Ramos (cell line): ENCODE measurements at regions not wholly inside any gene's neighbourhood (a gene's known extent, or its start where the extent isn't known, plus 50 kb on each side); places are given as distances from the start of the nearest gene placed in this dataset.

Experiments used
- in situ Hi-C: fragments of 300-500 bp; cut with MboI; formaldehyde crosslinking; loops from one replicate; pipeline ENCODE4 v1.14.3; 2022; ENCODE audit warnings: low sequenced_read_pairs; ENCODE audit not compliant: unreplicated experiment

DNA sequence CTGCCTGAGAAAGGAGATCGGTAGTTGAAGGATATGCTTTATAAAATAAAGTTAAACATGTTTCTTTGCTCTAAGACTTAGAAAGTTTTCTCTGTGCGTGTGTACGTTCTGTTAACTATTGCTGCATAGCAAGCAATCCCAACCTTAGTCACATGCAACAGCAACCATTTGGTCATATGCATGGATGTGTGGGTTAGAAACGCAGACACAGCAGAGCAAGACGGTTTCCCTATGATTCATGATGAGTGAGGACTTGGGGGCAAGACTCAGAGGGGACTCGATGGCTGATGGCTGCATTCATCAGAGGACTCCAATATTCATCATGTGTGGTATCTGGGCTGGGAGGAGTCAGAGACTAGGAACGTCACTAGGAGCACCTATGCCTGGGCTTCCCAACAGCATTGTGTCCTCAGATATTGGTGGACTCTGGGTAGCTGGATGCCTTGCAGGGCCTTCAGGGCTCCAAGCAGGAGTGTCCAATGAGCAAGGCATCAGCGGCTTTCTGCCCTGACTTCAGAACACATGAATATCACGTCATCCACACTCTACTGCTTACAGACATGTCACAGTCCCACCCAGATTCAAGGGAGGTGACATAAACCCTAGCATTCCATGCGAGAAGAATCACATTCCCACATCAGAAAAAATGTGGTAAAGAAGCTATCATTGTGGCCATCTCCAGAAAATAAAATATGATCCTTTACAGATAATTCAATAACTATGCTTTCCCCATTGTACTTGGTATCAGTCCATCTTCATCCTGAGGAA is 731.2 kb downstream of the TNS3 start:
- in situ Hi-C loops, result no loop called here

DNA sequence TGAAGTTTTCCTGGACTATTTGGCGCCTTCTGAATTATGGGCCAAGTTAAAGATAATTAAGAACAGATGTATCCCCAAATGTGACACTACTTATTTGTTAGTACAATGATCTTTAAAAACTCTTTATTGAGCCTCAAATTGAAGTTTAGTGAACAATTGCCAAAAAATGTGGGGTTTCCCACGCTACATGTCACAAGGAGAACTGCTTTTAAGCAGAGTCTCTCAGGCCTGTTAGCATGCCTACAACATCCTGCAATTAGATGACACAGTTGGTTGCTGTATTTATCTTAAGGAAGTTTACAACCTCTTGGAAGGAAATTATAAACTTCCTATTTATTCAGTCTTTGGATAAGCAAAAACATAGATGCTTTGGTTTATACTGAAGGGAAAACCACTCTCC is 733.0 kb downstream of the TNS3 start:
- in situ Hi-C loops, result no loop called here

DNA sequence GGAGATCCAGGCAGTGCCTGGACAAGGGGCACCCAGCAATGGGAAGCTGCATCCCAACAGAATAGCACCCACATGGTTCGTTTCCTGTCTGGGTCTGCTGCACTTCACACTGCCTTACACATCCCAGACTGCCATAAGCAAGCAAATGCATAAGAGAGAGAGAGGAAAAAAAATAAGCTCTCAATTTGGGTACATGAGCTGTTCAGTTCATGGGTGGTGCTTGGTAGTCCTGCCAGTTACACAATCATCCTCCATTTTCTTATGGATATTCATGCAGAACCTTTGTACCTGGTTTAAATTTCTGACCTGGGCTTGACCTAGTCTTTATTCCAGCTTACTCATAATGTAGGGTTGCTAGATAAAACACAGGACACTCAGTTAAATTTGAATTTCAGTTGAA is 733.6 kb downstream of the TNS3 start:
- in situ Hi-C loops, result no loop called here

DNA sequence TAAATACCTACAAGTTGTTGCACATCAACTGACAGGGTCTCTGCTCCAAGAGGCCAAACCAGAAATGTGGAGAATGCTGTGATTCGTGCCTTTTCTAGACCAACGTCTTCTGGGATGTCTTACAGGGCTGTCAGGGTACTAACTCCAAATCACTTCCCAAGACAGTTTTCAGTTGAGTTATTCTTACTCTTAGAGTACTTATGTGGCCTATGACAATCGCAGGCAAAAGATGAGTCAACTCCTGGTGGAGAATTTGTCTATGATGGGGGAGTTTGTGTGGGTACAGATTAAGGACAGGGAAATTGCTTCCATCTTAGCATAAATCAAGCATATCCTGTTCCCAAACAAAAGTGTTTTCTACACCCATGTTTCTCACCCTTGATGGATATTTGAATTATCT is 734.8 kb downstream of the TNS3 start:
- in situ Hi-C loops, result no loop called here

DNA sequence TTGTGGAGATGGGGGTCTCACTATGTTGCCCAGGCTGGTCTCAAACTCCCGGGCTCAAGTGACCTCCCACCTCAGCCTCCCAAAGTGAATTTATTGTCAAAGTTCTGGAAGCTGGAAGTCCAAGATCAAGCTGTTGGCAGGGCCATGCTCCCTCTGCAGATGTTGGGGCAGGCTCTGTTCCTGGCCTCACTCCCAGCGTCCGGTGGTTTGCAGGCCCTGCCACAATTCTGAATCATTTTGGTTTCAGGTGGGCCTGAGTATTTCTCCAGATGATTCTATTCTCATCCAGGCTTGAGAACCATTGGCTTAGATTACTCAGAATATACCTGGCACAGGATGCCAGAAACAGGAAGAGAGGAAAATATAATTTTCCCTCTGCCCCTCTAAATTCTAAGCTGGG is 737.4 kb downstream of the TNS3 start:
- in situ Hi-C loops, result no loop called here

DNA sequence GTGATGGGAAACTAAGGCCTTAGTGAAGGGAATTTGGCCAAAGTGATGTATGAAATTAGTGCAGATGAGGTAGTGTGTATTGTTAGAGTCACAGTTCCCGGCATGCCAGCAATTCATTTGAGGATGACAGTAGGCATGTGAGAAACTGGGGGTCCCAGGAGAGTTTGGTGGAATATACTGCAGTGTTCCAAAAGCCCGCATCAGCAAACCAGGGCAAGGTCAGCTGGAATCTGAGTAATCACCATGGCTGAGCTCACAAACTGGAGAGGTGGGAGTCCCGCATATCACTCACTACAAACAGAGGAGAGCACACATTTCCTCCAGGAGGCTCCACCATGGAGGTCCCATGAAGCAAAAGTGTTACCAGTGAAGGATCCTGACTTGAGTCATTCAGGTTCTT is 740.7 kb downstream of the TNS3 start:
- in situ Hi-C loops, result no loop called here

DNA sequence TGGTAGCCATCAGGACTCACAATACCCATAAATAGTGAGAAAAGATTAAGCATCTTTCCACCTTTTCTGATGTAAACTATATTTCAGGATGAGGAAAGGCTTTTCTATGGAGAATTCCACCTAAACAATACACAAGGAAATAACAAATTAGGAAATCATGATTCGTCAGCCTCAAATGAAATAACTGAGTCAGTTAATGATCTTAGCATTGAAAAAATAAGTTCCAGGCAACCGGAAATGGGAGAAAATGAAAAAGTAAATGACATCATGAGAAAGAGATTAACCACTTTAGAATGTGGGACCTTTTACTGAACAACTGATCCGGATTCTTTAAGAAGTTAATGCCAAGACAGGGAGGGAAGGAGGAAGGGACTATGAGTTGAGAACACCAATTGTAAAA is 742.3 kb downstream of the TNS3 start:
- in situ Hi-C loops, result no loop called here

DNA sequence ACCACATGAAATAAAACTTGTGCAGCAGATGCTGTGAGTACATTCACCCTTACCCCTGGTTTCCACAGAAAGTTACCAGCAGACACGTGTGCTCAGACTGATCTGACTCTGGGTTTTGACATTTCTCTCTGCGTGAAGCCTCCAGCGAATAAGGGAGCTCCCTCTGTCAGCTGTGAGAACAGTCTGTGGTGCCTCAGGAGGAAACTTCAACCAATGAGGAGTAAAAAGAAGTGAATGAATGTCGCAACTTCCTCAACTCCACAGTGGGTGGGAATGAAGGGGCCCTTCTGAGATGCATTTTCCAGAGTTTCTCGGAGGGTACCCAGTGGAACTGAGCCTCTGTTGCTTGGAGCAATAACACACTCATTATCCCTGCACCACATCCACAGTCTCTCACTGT is 743.4 kb downstream of the TNS3 start:
- in situ Hi-C loops, result no loop called here

DNA sequence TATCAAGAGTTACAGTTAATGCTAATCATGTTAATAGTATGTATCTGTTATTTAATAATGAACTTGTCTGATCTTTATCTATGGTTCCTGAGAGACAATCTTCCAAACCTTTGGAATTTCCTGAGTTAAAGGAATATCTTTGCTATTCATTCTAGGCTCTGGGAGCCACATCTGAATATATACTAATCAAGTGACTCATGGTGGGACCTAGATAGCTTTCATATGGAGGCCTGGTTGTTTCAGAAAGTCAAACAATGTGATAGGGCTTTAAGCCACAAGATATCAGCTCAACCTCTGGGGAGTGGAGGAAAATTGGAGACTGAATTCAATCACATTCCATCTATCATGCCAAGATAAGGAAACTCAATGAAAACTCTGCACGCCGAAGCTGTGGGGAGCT is 746.4 kb downstream of the TNS3 start:
- in situ Hi-C loops, result no loop called here

DNA sequence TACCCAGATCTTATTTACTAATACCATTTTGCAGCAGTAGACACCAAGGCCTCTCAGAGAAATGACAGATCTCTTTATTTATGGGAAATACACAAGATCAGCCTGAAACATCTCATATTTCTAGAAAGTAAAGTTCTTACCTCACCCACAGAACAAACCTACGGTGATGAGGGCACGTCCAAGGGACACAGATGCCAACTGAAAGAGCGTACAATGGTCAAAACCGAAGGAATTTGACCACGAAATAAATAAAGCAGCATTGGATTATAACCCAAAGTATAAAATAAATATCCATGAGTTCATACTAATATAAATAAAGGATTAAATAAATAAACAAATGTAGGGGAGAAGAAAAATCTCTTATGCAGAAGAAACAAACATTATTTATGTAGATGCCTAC is 747.0 kb downstream of the TNS3 start:
- in situ Hi-C loops, result no loop called here

DNA sequence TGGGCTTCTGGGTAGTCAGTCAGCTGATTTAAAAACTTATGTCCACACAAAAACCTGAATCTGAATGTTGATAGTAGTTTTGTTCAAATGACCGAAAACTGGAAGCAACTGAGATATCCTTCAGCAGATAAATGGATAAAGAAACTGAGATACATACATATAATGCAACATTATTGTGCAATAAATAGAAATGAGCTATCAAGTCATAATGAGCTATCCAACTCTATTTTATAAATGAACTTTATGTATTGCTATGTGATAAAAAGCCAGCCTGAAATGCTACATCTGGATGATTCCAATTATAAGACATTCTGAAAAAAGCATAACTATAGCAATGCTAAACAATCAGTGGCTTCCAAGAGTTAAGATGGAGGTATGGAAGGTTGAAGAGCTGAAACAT is 748.7 kb downstream of the TNS3 start:
- in situ Hi-C loops, result no loop called here

DNA sequence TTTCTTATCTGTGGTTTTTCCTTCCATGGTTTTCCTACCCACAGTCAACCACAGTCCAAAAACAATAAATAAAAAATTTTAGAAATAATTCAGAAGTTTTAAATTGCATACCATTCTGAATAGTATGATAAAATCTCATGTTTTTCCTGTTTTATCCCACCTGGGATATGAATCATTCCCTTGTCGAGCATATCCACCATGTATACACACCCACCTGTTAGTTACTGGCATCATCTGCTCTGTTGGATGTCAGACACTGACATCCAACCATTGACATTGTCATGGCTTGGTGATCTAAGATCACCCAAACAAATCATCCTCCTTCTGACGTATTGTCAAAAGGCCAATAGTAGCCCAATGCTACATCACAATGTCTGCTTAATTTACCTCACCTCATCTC is 749.8 kb downstream of the TNS3 start:
- in situ Hi-C loops, result no loop called here

DNA sequence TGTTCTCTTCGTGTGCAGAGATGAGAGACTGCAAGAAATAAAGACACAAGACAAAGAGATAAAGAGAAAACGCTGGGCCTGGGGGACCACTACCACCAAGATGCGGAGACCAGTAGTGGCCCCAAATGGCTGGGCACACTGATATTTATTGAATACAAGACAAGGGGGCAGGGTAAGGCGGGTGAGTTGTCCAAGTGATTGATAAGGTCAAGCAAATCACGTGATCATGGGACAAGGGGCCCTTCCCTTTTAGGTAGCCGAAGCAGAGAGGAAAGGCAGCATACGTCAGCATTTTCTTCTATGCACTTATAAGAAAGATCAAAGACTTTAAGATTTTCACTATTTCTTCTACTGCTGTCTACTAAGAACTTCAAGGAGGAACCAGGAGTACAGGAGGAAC is 762.1 kb downstream of the TNS3 start:
- in situ Hi-C loops, result no loop called here

DNA sequence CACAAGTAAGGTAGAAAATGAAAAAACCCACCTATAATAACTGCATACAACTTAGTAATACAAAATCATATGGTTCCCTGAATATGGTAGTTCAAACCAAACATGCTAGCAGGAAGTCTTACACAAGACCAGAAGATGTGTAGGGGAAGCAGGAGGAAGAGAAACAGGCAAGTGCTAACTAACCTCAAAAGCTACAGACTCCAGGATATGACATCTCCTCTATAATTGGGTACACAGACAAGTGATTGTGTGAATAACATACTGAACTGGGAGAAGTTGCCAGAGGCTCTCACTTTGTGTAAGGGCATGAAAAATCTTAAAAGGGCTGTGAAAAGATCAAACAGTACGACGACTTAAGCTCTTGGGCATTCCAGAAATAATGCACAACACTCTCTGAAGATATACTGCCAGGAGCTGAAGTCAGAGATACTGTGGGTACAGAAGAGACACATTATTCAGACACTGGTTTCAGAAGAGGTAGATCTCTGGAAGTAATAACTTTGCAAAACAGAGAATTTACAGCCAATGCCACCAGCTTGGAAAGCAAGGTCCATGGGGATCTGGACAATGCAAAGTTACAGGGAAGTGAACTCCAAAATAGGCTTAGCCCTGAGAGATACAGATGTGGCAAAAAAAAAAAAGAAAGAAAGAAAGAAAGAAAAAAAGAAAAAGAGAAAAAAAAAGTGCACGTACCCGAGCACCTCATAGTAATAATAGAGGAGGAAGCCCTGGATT is 767.2 kb downstream of the TNS3 start:
- in situ Hi-C loops, result no loop called here

DNA sequence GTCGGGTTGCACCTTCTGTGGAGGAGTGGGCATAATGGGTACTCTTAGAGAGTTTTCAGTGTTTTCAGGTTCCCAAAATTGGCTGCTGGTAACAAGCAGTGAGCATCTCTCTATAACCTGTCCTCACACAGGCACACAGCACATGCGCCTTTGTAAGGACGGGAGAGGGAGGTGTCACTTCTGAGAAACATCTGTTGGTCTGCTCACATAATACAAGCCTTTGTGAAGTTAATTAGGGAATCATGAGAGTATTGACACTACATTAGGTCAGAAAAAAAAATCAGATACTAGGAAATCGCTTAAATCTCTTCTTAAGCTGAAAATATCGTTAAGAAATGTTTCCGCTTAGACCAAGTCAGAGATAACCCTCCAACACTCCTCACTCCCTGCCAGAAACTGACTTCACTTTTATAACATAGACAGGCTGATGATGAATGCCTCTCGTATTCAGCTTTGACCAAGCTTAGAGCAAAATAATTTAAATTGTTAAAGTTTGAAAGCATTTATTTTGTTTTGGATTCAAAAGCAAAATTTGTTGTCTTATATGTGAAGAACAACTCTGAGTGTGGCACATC is 769.7 kb downstream of the TNS3 start:
- in situ Hi-C loops, result no loop called here

DNA sequence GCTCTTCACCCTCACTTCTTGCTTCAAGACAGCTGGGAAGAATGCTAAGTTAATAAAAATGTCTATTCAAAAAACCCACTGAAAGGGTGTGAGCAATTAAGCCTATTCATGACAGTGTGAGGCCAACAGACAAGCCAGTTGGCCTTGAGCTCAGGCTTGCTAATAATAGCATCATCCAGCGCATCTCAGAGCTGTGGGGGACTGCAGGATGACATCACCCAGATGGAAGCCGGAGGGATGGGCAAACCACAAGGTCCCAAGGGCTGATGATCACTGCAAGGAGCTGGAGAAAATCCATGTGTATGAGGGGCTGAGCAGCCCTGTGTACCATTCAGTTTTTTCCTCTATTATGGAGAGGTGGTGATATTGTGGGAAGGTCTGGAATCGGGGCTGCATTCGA is 770.4 kb downstream of the TNS3 start:
- in situ Hi-C loops, result no loop called here

DNA sequence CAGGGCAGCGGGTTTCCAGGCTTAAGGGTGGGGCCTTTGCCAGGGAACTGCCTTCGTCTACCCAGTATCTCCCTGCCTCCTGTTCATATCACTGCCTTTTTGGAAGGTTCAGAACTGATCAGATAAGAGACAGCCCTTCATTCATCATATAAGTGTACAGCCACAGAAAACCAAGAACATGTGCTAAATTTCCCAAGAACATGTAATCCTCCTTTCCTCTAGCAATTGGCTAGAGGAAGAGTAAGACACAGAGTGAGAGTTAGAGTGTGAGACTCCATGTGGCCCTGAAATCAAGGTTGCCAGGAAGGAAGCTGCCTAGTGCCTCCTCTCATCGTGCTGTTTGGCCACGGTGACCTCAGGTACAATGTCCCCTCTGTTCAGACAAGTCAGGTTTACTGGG is 770.9 kb downstream of the TNS3 start:
- in situ Hi-C loops, result no loop called here

DNA sequence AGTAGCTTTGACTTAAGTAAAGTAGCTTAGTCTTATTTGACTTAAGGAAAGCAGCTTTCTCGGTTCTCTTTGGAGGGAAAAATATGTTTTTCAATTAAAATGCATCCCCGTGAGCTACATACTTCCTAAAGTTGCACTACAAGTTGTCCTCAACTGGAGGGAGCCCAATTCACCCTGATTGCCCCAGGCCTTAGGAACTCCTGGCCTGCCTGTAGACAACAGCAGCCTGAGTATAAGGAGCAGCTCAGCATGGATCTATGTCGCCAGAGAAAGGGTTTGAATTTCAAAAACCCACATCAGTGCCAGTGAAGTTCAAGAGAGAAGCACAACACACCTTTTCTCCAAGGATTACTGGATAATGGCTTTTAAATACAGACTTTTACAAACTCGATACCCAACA is 772.0 kb downstream of the TNS3 start:
- in situ Hi-C loops, result no loop called here

DNA sequence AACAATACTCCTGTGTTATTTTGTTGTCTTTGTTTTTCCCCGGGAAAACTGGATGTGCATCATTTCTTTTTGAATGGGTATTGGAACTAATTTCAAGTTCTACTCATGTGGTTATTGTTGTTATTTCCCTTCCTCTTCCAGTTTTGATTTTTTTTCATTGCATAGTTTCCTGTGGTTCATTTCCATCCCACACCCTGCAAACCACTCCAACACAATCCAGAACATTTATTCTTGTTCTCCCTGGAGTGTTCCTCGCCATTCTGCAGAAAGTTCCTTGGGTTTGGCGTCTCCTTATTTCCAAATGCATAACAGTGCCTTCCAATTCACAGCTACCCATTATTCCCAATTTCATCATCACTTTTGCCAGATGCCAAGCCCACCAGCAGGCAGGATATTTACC is 775.1 kb downstream of the TNS3 start:
- in situ Hi-C loops, result no loop called here

DNA sequence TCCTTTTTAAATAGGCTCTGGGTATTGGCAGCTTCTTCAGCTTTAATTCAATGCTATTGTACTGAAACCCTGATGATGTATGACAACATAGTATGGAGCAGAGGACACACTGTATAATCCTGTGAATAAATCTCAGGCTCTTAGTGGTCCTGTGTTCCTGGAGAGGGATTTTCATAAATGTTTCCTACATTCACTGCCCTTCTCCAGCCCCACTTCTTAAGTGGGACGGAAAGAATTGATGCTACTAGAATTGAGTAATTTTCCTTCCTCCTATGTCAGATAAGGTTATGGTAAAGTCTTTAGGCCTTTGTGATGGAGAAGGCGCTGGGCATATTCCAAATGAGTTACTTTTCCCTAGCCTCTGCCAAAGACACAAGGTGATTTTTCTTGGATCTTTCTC is 779.4 kb downstream of the TNS3 start:
- in situ Hi-C loops, result no loop called here

DNA sequence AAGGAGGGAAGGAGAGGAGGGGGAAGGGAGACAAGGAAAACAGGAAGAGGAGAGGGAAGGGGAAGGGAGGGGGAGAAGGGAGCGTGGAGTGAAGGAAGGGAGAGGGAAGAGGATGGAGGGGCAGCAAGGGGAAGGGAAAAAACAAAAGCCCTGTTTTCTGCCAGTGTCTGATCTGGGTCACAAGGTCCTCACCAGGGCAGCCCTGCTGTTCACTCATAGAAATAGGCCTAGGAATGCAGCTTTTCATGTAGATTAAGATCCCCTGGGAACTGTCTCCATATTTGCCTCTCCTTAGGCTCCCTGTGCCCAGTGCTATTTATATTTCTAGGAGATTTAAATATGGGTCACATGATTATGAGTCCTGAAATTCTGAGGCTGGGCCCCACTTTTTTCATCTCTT is 790.7 kb downstream of the TNS3 start:
- in situ Hi-C loops, result no loop called here

DNA sequence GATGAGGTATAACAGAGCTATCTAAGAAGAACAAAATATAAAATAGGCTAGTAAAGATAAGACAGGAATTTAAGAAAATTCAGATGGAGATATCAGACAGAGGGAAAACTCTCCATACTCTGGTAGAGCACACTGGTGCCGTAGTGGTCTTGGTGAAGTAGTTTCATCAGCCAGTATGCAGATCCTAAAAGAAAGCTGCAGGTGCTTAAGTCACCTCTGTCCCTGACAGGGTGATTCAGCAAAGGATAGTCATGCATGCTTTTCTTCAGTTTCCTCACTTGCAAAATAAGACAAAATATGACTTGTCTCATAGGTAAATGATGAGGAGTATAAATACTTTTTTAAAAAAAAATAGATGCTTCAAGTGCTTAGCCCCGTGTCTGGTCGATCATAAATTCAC is 794.9 kb downstream of the TNS3 start:
- in situ Hi-C loops, result no loop called here
